ENCODE measurements at regions not wholly inside any gene's neighbourhood (a gene's known extent, or its start where the extent isn't known, plus 50 kb on each side); places are given as distances from the start of the nearest gene placed in this dataset.

DNA sequence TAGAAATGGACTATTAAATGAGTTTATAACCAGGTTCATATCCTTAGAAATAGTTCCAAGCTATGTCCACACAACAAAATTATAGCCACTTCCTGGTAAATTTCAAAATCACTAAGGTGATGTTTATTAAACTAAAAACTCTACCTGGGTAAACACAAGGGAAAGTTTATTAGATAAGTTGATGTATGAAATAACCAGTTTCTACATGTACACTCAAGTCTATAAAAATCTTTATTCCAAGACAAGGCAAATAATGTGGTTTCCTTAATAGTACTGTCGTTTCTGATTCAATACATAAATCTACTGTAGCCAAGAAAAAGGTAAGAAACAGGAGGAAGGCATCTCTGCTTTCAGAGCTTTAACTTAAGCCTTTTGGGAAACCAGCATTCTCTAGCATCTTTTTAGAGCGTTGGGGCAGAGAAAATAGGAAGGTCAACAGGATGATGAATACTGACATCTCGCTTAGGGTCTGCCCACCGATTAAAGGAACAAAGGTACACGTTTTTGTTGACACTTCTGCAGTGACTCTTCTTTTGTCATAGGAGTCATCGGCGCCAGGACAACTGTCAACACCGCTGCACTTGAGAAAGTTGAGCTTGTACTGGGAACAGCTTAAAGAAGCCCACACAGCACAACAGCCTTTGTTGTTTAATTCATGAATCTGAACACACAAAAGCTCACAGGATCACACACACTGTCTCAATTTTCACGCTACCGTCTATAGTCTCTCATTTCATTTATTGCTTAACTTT lies 513.6 kb downstream of the SLCO4C1 start:
- TF ChIP-seq, protein P1, sequence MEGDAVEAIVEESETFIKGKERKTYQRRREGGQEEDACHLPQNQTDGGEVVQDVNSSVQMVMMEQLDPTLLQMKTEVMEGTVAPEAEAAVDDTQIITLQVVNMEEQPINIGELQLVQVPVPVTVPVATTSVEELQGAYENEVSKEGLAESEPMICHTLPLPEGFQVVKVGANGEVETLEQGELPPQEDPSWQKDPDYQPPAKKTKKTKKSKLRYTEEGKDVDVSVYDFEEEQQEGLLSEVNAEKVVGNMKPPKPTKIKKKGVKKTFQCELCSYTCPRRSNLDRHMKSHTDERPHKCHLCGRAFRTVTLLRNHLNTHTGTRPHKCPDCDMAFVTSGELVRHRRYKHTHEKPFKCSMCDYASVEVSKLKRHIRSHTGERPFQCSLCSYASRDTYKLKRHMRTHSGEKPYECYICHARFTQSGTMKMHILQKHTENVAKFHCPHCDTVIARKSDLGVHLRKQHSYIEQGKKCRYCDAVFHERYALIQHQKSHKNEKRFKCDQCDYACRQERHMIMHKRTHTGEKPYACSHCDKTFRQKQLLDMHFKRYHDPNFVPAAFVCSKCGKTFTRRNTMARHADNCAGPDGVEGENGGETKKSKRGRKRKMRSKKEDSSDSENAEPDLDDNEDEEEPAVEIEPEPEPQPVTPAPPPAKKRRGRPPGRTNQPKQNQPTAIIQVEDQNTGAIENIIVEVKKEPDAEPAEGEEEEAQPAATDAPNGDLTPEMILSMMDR (IDR thresholded peaks at IDR 0.05; ENCODE audit: extremely low read depth in 1 of 2, insufficient read depth in 1 of 2, low read depth in 1 of 2, low read length in 2 of 2), result no peak
- TF ChIP-seq POLR2AphosphoS5 (IDR thresholded peaks at IDR 0.05; ENCODE audit: insufficient read depth, low read depth, low read length) (no peak), JUN (IDR thresholded peaks at IDR 0.05; ENCODE audit: borderline replicate concordance, insufficient read depth, insufficient read length, low read depth) (no peak), POLR2A (IDR thresholded peaks at IDR 0.05; ENCODE audit: low read depth, low read length) (no peak)
